ENCODE measurements at regions not wholly inside any gene's neighbourhood (a gene's known extent, or its start where the extent isn't known, plus 50 kb on each side); places are given as distances from the start of the nearest gene placed in this dataset.

GRCh38 chr12:84054811-84055210 is 857.8 kb downstream of the SLC6A15 start:
- no CpG with 5 or more reads among the region's 2 CpGs for WGBS, 2 experiments (ENCODE audit: extremely low coverage in 2 of 2, insufficient read length in 1 of 2)
- Histone ChIP-seq H2AK9ac (replicated peaks; ENCODE audit: low read depth, low read length, poor library complexity) (no peak overlapping the region), H3K27ac (ENCODE audit: insufficient read depth, low read length) (no peak overlapping the region), H3K9me1 (ENCODE audit: insufficient read depth, low read length) (no peaks in the 10 kb centered on the region), H3K9me3 (ENCODE audit: control insufficient read depth, insufficient read depth, low read length) (no peaks in the 10 kb centered on the region), H3K4ac (ENCODE audit: low read depth, low read length) (no peak overlapping the region), H3K4me3 (ENCODE audit: insufficient read depth, low read depth, low read length) (no peak overlapping the region), H3K4me2 (ENCODE audit: low read depth, low read length) (no peak overlapping the region), H2BK120ac (ENCODE audit: low read depth, low read length) (no peak overlapping the region), H2AK5ac (ENCODE audit: low read depth, low read length) (no peak overlapping the region), H4K20me1 (ENCODE audit: insufficient read depth, low read length) (no peaks in the 10 kb centered on the region), H3K56ac (ENCODE audit: extremely low read depth, insufficient read depth, low read length) (no peak overlapping the region), H3K9ac (ENCODE audit: low read depth, low read length) (no peak overlapping the region), H3K18ac (ENCODE audit: low read depth, low read length) (no peak overlapping the region), H3K23ac (ENCODE audit: low read depth, low read length) (no peak overlapping the region), H4K5ac (ENCODE audit: low read depth, low read length) (no peak overlapping the region), H3K36me3 (ENCODE audit: control insufficient read depth, insufficient read depth, low read length) (no peaks in the 10 kb centered on the region), H3K14ac (replicated peaks; ENCODE audit: low read depth, low read length) (no peak overlapping the region), H3K27me3 (ENCODE audit: control insufficient read depth, insufficient read depth, low read length) (no peaks in the 10 kb centered on the region), H3K79me1 (ENCODE audit: low read depth in 1 of 2, low read length in 2 of 2) (no peaks in the 10 kb centered on the region), H3K4me1 (ENCODE audit: control insufficient read depth, insufficient read depth, low read length) (no peaks in the 10 kb centered on the region), H4K91ac (ENCODE audit: insufficient read depth, low read depth, low read length) (no peak overlapping the region), H2BK15ac (ENCODE audit: low read depth, low read length) (no peak overlapping the region), H4K8ac (ENCODE audit: low read depth in 2 of 2, low read length in 2 of 2) (no peak overlapping the region), H2BK20ac (ENCODE audit: low read depth, low read length) (no peak overlapping the region), H2BK5ac (ENCODE audit: low read depth, low read length, poor library complexity, severe bottlenecking) (no peak overlapping the region), H2AFZ (replicated peaks; ENCODE audit: low read length, poor library complexity) (no peak overlapping the region)
- in situ Hi-C loops (cut with MboI; ENCODE audit: low sequenced_read_pairs) (no loop called here), dilution Hi-C loops (cut with HindIII; ENCODE audit: low sequenced_read_pairs, unreplicated experiment) (no loop called here), intact Hi-C loops (cut with micrococcal nuclease) (no loop called here)
- POLR2A ChIA-PET (ENCODE audit: unreplicated experiment), result no interaction called here
- DNase-seq (no peak), ATAC-seq (ENCODE audit: low read depth) (no peak)
- no TSS peak for BruUV-seq (replicated peaks)
- CTCF ChIA-PET, result no interaction called here
- no peak for TF ChIP-seq RCOR1 (IDR thresholded peaks at IDR 0.05; ENCODE audit: insufficient replicate concordance, low read length)
- TF ChIP-seq CTCF (conservative IDR thresholded peaks at IDR 0.05; ENCODE audit: low read depth, low read length), result no peak
- TF ChIP-seq NFE2L2 (IDR thresholded peaks at IDR 0.05; ENCODE audit: low read depth, low read length), result no peak
- TF ChIP-seq MAFK (IDR thresholded peaks at IDR 0.05; ENCODE audit: low read depth, low read length), result peak; percentile 68
- TF ChIP-seq ELK1 (IDR thresholded peaks at IDR 0.05; ENCODE audit: borderline replicate concordance, low read depth, low read length), result no peak

Measured in IMR-90 (cell line).